Karpas-422 (cell line): ENCODE measurements at regions not wholly inside any gene's neighbourhood (a gene's known extent, or its start where the extent isn't known, plus 50 kb on each side); places are given as distances from the start of the nearest gene placed in this dataset.
"Not testable (repeated sequence)": the region's sequence is repeated elsewhere in the genome, so short reads cannot be mapped to it uniquely, and the experiment has no call there.

ENCODE experiments used
- DNase-seq: peaks from one replicate; pipeline ENCODE4 v3.0.0-alpha.2; 2015
- H2AFZ ChIP-seq: fragments of 200-600 bp; sonication (generic); 2 replicates; pipeline ENCODE4 v1.6.1; 2014; ENCODE audit warnings: antibody characterized with exemption, low read length, mixed read lengths
- H3K27ac ChIP-seq: fragments of 200-600 bp; sonication (generic); 2 replicates; pipeline ENCODE4 v1.5.1; 2014; ENCODE audit warnings: mild to moderate bottlenecking, low read length, moderate library complexity
- H3K27me3 ChIP-seq: fragments of 200-600 bp; sonication (generic); 2 replicates; pipeline ENCODE4 v1.6.1; 2014; ENCODE audit warnings: low read length, mixed read lengths
- H3K36me3 ChIP-seq: fragments of 200-600 bp; sonication (generic); 2 replicates; pipeline ENCODE4 v1.6.1; 2014; ENCODE audit warnings: low read length, mixed read lengths; ENCODE audit not compliant: insufficient read depth
- H3K4me1 ChIP-seq: fragments of 200-600 bp; sonication (generic); 2 replicates; pipeline ENCODE4 v1.6.1; 2014; ENCODE audit warnings: mild to moderate bottlenecking, low read length, mixed read lengths
- H3K4me2 ChIP-seq: fragments of 200-600 bp; sonication (generic); 2 replicates; pipeline ENCODE4 v1.6.1; 2014; ENCODE audit warnings: low read length, low read depth, mild to moderate bottlenecking; ENCODE audit not compliant: poor library complexity, severe bottlenecking
- H3K4me3 ChIP-seq: fragments of 200-600 bp; sonication (generic); 2 replicates; pipeline ENCODE4 v1.5.1; 2014; ENCODE audit warnings: mild to moderate bottlenecking, antibody characterized with exemption, low read length, mixed read lengths
- H3K79me2 ChIP-seq: fragments of 200-600 bp; sonication (generic); 2 replicates; pipeline ENCODE4 v1.6.1; 2014; ENCODE audit warnings: mild to moderate bottlenecking, low read length, mixed read lengths
- H3K9ac ChIP-seq: fragments of 200-600 bp; sonication (generic); 2 replicates; pipeline ENCODE4 v1.6.0; 2014; ENCODE audit warnings: low read length
- H3K9me2 ChIP-seq: fragments of 200-600 bp; sonication (generic), shearing (Covaris generic); replicated peaks from 2 replicates; pipeline ENCODE4 v1.6.0; 2014; ENCODE audit warnings: mild to moderate bottlenecking, low read length, moderate library complexity; ENCODE audit not compliant: insufficient read depth
- H3K9me3 ChIP-seq: fragments of 300-700, 200-600 bp; sonication (generic); 2 replicates; pipeline ENCODE4 v1.6.1; 2014; ENCODE audit warnings: low read length, mixed read lengths
- H4K20me1 ChIP-seq: fragments of 200-600 bp; sonication (generic); 2 replicates; pipeline ENCODE4 v1.6.1; 2014; ENCODE audit warnings: mild to moderate bottlenecking, antibody characterized with exemption, low read length, low read depth; ENCODE audit not compliant: insufficient read depth

DNA sequence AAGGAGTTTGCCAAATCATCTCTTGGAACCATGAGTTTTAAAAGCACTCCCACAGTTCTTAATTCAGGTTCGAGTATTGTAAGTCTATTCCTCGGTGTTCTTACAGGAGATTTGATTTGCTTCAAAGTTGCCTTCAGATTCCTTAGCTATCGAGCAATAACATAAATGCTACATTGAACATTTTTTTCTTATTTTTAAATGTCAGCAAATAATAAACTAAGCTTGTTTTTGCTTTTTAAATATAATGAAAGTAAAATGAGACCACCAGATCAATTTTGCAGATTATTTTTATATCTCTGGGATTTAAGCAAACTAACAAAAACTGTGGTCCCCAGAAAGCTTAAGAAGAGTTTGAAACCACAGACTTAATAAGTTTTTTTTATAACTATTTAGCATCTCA, 195.5 kb downstream of the LNPK start:
- no peaks in the 10 kb centered on the region for H4K20me1 ChIP-seq
- no peak for DNase-seq
- H3K27ac ChIP-seq: no peak overlapping the region
- no peaks in the 10 kb centered on the region for H3K9me3 ChIP-seq
- H3K9me2 ChIP-seq: no peaks in the 10 kb centered on the region
- no peak overlapping the region for H3K9ac ChIP-seq
- H3K4me3 ChIP-seq: no peak overlapping the region
- no peak overlapping the region for H2AFZ ChIP-seq
- no peaks in the 10 kb centered on the region for H3K36me3 ChIP-seq
- no peaks in the 10 kb centered on the region for H3K79me2 ChIP-seq
- H3K27me3 ChIP-seq: no peaks in the 10 kb centered on the region
- no peak overlapping the region for H3K4me2 ChIP-seq
- peaks cover 7% of the 10 kb centered on the region for H3K4me1 ChIP-seq

DNA sequence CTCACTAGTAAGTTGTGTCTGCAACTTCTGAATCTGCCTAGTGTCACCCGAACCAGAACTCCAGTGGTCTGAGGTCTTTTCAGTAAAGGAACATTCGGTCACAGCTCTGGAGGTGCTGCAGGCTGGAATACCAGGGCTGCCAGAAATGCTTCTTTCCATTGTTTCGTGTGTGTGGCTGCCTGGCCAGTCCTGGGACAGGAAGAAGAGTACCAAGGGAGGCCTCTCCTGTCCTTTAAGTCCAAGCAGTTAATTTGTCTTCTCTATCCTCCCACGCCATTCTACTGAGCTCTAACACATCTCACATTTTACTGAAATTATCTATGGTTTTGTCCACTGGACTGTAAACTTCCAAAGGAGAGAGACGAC, 196.0 kb downstream of the LNPK start:
- DNase-seq: no peak
- Histone ChIP-seq H3K9ac (no peak overlapping the region), H3K4me3 (no peak overlapping the region), H3K27me3 (no peaks in the 10 kb centered on the region), H3K9me3 (no peaks in the 10 kb centered on the region), H3K27ac (no peak overlapping the region), H3K4me1 (peaks cover 7% of the 10 kb centered on the region), H3K79me2 (no peaks in the 10 kb centered on the region), H3K9me2 (no peaks in the 10 kb centered on the region), H4K20me1 (no peaks in the 10 kb centered on the region), H3K36me3 (no peaks in the 10 kb centered on the region), H2AFZ (no peak overlapping the region), H3K4me2 (no peak overlapping the region)

- no peaks in the 10 kb centered on the region for H3K36me3 ChIP-seq
Observed at GRCh38 chr2:175805442-175806124, 196.5 kb downstream of the LNPK start.

GRCh38 chr2:175804122-175804521, 197.9 kb downstream of the LNPK start:
- no peak overlapping the region for H3K9ac ChIP-seq
- H3K4me1 ChIP-seq: peaks cover 7% of the 10 kb centered on the region
- no peak for DNase-seq
- no peaks in the 10 kb centered on the region for H3K9me3 ChIP-seq
- no peaks in the 10 kb centered on the region for H3K27me3 ChIP-seq
- no peak overlapping the region for H2AFZ ChIP-seq
- no peaks in the 10 kb centered on the region for H4K20me1 ChIP-seq
- no peak overlapping the region for H3K27ac ChIP-seq
- no peaks in the 10 kb centered on the region for H3K36me3 ChIP-seq
- no peaks in the 10 kb centered on the region for H3K9me2 ChIP-seq
- no peaks in the 10 kb centered on the region for H3K79me2 ChIP-seq
- H3K4me3 ChIP-seq: no peak overlapping the region
- H3K4me2 ChIP-seq: no peak overlapping the region

More at GRCh38 chr2:175805442-175806124, 196.5 kb downstream of the LNPK start:
- no peak overlapping the region for H3K9ac ChIP-seq
- no peak overlapping the region for H3K4me3 ChIP-seq
- no peaks in the 10 kb centered on the region for H3K9me2 ChIP-seq
- H3K4me1 ChIP-seq: peaks cover 7% of the 10 kb centered on the region
- H2AFZ ChIP-seq: no peak overlapping the region
- no peaks in the 10 kb centered on the region for H3K27me3 ChIP-seq
- no peak overlapping the region for H3K27ac ChIP-seq
- no peaks in the 10 kb centered on the region for H4K20me1 ChIP-seq
- H3K79me2 ChIP-seq: no peaks in the 10 kb centered on the region
- H3K9me3 ChIP-seq: no peaks in the 10 kb centered on the region
- DNase-seq: no peak
- no peak overlapping the region for H3K4me2 ChIP-seq

GRCh38 chr2:175796422-175796821, 205.6 kb downstream of the LNPK start:
- H3K27me3 ChIP-seq, H3K4me1 ChIP-seq, H2AFZ ChIP-seq, H3K9ac ChIP-seq, H3K9me3 ChIP-seq, H3K36me3 ChIP-seq, H4K20me1 ChIP-seq, H3K4me2 ChIP-seq, DNase-seq, H3K27ac ChIP-seq, H3K79me2 ChIP-seq, H3K9me2 ChIP-seq, H3K4me3 ChIP-seq: not testable (repeated sequence)

- H3K4me2 ChIP-seq: no peak overlapping the region
Observed at GRCh38 chr2:175793648-175794047, 208.4 kb downstream of the LNPK start.

GRCh38 chr2:175792881-175793280, 209.2 kb downstream of the LNPK start:
- no peak for DNase-seq
- H3K4me2 ChIP-seq: no peak overlapping the region
- no peaks in the 10 kb centered on the region for H3K36me3 ChIP-seq
- no peak overlapping the region for H3K9ac ChIP-seq
- no peak overlapping the region for H3K27ac ChIP-seq
- no peaks in the 10 kb centered on the region for H3K9me2 ChIP-seq
- H3K4me3 ChIP-seq: no peak overlapping the region
- no peaks in the 10 kb centered on the region; the same call in 1 of the 2 replicates for H3K9me3 ChIP-seq
- H3K27me3 ChIP-seq: no peaks in the 10 kb centered on the region
- H4K20me1 ChIP-seq: no peaks in the 10 kb centered on the region
- H2AFZ ChIP-seq: no peak overlapping the region
- no peaks in the 10 kb centered on the region for H3K4me1 ChIP-seq
- H3K79me2 ChIP-seq: no peaks in the 10 kb centered on the region

More at GRCh38 chr2:175793648-175794047, 208.4 kb downstream of the LNPK start:
- Histone ChIP-seq H3K9ac (no peak overlapping the region), H3K4me1 (no peaks in the 10 kb centered on the region), H3K36me3 (no peaks in the 10 kb centered on the region), H3K27ac (no peak overlapping the region), H3K4me3 (no peak overlapping the region), H3K9me3 (no peaks in the 10 kb centered on the region; the same call in 1 of the 2 replicates), H3K9me2 (no peaks in the 10 kb centered on the region), H3K79me2 (no peaks in the 10 kb centered on the region), H3K27me3 (no peaks in the 10 kb centered on the region; the same call in 1 of the 2 replicates), H4K20me1 (no peaks in the 10 kb centered on the region), H2AFZ (no peak overlapping the region)
- no peak for DNase-seq

- no peak overlapping the region for H2AFZ ChIP-seq
- H3K4me3 ChIP-seq: no peak overlapping the region
- H3K9me3 ChIP-seq: no peaks in the 10 kb centered on the region; the same call in 1 of the 2 replicates
- H3K9me2 ChIP-seq: no peaks in the 10 kb centered on the region
- no peaks in the 10 kb centered on the region for H3K4me1 ChIP-seq
- no peak for DNase-seq
- H4K20me1 ChIP-seq: no peaks in the 10 kb centered on the region
- H3K79me2 ChIP-seq: no peaks in the 10 kb centered on the region
- H3K36me3 ChIP-seq: no peaks in the 10 kb centered on the region
- no peak overlapping the region for H3K9ac ChIP-seq
- no peak overlapping the region for H3K4me2 ChIP-seq
- H3K27me3 ChIP-seq: no peaks in the 10 kb centered on the region
- H3K27ac ChIP-seq: no peak overlapping the region
Observed at GRCh38 chr2:175792199-175792598, 209.9 kb downstream of the LNPK start.
